Skin of body (tissue), 1 donor: ENCODE measurements at regions not wholly inside any gene's neighbourhood (a gene's known extent, or its start where the extent isn't known, plus 50 kb on each side); places are given as distances from the start of the nearest gene placed in this dataset.

Source experiments
- DNase-seq: peaks from one replicate; lab custom pipeline; 2025; lab: John Stamatoyannopoulos, UW

DNA sequence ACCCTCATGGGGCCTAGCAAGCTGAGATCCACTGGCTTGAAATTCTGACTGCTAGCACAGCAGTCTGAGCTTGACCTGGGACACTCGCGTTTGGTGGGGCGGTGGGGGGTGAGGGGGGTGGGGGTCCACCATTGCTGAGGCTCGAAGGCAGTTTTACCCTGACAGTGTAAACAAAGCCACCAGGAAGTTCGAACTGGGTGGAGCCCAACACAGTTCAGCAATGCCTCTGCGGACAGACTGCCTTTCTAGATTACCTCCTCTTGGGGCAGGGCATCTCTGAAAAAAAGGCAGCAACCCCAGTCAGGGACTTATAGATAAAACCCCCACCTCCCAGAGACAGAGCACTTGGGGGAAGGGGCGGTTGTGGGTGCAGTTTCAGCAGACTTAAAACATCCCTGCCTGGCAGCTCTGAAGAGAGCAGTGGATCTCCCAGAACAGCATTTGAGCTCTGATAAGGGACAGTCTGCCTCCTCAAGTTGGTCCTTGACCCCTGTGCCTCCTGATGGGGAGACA is 149.7 kb upstream of the TANK start:
- DNase-seq = no peak

DNA sequence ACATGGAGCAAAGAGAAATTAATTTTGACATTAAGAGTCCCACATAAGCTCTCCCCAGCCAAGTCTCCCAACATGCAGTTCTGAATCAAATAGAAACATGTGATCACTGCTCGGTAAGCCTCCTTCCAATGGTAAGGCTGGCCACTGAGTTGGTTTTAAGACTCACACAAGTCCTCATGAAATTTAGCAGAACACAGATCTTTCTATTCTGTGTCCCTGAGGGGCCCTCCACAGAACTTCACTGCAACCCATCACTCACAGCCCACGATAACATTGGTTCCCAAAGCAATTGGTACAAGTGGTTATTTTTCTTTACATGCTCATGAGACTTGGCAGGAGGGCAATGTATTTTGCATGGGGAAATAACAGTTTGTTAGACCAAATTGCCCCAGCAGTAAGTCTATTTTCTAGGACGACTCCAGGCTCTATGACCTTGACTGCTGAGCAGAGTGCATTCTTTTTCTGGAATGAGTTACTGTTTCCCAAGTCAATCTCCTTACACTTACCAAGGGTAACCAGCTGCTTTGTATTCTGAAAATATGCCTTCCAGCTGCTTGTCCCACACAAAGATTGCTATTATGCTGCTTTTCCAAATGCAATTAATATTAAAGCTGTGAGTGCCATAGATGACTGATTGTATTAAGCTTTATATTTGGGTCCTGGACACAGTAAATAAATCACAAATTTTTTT is 142.3 kb upstream of the TANK start:
- peak; percentile 73 for DNase-seq

DNA sequence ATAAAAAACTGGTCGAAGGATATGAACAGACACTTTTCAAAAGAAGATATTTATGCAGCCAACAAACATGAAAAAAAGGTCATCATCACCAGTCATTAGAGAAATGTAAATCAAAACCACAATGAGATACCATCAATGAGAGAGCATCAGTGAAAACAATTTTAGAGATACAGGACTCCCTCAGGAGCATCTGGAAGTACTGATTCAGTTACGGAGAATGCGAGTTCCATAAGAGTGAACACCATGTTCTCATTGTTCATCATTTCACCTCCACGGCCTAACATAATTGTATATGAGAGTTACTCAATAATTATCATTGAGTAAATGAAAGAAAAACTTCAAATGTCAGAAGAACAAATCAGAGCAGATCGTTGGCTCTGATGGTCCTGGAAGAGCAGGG is 140.9 kb upstream of the TANK start:
- no peak for DNase-seq

DNA sequence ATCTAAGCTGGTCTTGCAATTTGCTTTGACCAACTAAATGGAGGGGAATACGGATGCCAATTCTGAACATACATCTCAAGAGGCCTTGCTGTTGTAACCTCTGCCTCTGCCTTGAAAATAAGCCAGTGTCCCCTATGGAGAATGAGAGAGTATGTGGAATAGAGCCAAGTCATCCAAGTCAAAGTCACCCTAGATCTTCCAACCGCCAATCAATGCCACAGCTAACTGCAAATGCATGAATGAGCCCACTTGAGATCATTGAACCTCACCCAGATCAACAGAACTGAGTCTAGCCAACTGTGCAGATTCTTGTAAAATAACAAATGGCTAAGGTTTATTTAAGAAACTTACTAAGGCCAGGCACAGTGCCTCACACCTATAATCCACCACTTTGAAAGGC is 139.8 kb upstream of the TANK start:
- DNase-seq = no peak

DNA sequence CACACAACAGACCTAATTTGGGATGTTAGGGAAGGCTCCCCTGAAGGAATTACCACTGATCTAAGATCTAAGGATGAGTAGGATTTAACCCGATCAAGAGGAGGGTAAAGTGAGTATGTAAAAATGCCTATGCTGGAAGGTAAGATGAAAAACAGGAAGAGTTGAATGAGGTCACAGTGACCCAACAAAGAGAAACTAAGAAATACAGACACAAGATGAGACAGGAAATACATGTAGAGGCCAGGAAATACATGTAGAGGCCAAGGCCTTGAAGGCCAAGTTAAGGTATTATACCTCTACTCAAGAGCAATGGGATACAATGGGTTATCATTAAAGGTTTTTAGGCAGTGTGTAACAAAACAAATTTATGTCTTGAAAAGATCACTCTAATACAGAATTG is 131.6 kb upstream of the TANK start:
- no peak for DNase-seq

DNA sequence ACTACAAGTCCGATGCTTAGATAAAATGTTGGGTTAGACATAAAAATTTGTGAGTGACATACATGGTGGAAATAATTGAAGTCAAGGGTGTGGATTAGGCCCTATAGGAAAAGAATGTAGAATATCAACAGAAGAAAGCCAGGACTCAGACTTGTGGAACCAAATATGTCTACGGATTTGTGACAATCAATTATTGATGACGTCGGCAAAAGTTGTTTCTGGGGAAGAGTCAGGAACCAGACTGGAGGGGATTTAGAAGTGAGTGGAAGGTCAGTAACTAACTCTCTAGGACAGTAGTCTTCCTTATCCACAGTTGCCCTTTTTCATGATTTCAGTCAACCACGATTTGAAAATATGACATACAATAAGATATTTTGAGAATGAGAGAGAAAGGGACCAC is 130.9 kb upstream of the TANK start:
- no peak for DNase-seq

DNA sequence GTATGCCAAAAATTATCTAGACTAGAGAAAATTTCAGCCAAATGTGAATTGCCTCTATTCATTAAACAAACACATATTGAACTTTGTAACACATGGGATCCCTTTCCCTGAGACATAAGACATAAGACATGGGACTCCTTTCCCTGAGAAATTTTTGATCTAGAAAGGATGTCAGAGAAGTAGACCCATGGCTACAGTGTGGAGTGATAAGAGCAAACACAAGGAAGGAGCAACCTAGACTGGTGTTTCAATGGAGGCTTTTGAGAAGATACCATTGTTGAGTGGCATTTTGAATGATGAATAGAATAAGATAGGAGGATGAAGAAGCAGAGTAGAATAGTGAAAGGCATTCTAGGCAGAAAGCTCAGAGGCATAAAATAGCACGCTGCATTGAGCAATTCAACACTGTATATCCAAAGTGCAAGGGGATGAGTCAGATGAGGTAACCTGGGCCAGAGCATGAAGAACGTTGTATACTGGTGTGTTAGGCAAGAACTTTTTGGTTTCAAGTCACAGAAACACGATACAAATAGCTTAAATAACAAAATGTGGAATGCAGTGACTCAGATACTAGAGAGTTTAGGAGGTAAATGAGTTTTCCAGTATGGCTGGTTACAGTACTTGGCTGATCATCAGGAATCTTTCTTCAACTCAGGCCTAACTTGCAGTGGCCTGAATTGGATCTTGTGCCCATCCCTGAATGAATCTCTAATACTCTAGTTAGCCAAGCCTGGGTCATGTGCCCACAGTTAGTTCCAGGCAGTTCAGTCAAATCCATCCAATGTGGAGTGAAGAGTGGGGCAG is 129.8 kb upstream of the TANK start:
- peak; percentile 3 for DNase-seq

DNA sequence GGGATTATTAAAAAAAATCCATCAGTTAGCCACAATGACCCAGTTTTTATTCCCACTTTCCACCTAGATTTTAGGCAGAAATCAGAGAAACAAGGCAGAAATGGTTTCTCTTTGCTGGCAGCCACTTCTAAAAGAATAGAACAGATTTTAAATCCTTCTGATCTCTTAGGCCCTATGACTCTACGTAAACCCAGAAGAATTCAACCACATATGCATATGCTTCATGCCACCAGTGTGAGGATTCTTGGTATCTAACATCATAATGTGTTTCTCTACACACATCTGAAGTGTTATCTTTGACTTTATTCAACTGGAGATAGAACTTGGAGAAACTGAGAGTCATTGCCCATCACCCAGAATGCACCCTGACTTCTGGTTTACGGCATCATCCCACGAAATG is 128.7 kb upstream of the TANK start:
- no peak for DNase-seq

DNA sequence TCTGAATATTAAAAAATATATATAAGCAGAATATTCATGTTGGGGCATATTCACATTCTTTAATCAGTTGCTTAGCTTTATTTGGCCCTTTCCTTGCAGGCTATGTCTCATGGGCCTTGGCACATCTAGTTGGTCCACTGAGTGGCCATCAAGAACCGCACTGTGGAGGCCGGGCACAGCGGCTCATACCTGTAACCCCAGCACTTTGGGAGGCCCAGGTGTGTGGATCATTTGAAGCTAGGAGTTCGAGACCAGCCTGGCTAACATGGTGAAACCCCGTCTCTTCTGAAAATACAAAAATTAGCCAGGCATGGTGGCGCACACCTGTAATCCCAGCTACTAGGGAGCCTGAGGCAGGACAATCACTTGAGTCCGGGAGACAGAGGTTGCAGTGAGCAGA is 127.6 kb upstream of the TANK start:
- DNase-seq = no peak

DNA sequence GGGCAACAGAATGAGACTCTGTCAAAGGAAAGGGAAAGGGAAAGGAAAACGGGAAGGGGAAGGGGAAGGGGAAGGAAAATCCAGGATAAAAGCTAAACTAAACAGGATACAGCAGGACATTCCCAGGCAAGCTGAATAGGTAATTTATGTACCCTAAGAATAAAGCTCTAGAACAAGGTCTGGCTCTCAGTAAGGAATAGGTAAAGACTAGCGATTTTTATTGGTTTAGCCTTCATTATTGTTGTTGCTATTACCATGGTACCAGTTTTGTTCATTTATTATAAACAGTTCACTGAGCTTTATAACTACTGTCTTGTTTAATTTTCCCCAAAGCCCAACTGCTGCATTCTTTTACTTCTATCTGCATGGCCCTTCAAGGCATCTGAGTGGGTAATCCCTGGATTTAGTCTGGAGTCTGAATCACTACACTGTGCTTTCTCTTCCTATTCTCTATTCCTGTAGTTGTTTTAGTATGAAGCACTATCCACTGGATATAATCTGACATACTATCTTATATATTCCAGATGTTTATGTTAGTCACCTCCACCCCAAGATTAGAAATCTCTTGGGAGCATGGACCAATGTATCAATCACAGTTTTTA is 127.1 kb upstream of the TANK start:
- no peak for DNase-seq

DNA sequence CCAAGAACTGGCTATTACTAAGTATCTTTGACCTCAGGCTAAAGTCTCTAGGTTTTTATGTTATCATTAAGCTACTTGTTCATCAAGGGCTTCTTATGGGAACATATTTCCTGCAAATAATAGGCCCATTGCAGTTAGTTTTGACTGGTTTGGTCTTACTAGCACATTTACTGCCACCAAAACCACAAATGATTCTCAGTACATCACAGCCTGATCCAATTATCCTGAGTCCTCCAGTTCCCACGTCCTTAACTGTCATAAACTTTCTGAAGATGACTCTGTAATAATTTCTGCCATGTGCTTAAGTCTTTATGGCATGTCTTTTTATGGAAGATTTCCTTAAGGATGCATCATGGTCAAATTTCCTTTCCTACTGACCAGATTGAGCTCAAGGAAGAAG is 123.3 kb upstream of the TANK start:
- peak; percentile 32 for DNase-seq

DNA sequence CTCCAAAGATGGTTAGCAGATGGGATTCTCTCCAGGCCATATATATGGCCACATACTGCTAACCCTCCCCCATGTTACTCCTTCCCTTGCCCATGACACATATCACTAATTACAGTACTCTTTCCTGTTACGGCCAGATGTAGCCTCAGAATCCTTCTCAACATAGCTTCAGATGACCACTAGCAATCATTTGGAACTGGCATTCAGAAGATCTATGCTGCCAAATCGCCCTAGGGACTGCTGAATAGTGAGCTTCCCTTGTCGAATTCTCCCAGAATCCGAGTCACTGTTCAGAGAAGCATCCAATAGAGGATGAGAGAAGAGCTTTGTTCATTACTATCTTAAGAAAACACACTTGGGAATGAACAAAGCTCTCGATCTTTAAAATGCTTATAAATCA is 121.2 kb upstream of the TANK start:
- DNase-seq = no peak

DNA sequence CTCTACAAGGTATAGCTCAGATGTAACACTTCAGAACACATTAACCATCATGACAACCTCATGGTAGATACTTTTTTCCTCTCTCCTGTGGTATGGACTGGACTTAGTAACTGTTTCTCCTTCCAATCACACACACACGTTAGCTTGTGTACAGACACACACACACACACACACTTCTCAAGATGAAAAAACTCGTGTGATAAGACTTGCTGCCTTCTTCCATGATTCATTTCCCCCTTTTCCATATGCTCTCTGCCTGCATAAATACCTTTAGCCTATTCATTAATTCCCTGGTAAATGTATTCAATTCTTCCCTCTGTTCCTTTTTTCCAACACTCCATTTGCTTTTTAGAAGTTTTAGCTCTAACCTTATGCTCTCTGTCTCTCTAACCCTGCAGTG is 118.9 kb upstream of the TANK start:
- DNase-seq = no peak

DNA sequence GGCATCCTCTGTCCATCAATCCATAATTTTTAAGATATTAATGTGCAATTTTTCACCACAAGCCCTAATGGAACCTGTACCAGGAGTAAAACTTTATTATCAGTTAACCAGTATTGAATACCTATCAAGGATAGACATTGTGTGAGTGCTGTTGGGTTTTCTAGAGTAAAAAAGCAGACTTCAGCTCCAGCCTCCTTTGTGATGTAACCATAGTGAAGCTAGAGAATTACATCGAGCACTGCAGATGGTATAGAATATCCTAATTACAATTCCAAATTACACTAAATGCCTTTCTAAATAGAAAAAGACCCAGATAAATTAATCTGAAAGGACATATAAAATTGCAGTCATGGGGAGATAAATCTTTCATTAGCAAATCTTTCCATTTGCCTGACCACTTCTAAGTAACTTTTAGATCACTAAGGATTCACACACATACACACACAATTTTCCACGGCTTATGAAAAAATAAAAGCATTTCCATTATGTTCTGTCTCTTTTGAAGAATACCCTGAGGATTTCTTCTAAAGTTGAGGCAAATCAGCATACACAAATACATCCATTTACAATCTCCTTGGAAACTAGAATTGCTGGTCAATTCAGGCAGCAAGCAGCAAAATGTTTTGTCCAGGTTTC is 117.1 kb upstream of the TANK start:
- DNase-seq = no peak

DNA sequence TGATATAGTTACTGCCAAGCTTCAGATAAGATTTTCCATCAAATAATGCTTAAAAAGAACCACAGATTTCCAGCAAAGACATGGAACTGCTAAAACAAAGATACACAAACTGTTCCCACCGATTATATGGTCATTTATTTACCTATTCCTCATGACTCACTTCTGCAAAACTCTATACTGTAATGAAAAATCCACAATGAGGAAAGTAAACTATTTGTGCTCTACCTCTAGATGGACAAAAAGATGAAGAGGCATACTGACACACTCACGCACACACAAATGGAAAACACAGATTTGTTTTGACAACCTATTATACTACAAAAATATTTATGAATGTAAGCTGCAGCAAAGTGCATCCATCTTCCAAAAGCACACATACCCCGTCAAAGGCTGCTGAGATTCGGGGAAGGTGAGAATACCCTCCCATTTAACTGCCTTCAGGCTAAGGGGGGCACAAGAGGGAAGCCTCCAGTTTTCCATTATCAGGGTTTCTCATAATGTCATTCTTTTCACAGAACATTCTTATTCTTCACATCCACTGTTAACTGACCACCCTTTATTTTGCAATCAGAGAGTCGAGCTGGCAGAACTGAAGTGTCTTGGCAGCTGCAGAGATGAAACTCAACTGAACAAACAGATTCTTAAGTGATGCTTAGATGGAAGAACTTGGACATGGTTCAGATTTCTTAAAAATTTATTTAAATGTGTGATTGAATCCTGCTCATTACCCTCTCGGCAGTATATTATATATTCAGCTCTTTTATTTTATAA is 115.9 kb upstream of the TANK start:
- no peak for DNase-seq

DNA sequence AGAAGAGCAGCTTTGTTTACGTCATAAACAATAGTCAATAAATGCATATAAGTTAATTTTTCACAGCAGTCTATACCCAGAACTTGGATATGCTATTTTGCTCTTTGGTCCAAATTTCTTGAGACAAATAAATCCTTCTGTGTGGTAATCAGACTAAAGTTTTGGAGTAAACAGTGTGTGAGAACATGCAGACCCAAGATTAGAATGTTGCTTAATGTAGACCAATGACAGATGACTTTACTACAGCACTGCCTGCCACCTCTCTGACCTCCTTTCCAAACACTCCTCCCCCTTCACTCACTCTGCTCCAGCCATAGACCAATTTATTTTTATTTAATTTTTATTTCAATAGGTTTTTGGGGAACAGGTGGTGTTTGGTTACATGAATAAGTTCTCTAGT is 115.3 kb upstream of the TANK start:
- no peak for DNase-seq

DNA sequence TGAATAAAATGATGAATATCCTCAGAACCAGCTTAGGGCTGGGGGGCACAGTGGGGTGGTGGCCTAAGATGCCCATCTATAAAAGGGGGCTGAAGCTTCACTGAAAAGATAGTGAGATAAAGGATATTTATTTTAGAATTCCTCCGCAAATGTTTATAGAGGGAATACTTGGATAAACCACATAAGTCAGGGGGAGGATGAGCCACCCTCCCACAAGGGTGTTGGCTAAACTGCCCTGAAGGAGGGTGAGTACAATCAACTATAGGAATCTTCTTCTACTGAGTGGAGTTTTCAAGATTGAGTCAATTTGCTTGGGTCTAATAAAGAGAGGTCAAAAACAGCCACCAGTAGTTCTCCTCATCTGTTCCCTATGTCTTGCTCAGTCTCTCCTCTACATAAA is 114.5 kb upstream of the TANK start:
- DNase-seq = no peak

DNA sequence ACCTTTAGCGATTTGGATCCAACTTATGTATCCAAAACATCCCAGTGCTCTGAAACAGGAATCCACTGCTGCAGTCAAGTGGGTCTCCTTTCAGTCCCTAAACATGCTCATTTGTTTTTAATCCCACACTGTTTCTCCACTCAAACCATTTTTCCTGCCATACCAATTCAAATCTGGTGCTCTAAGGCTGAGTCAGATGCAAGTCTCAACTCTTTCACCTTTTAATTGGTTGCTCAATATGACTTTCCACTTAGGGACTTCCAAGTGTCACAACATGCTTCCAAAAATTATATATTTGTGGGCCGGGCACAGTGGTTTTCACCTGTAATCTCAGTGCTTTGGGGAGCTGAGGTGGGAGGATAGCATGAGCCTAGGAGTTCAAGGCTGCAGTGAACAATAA is 113.4 kb upstream of the TANK start:
- no peak for DNase-seq

DNA sequence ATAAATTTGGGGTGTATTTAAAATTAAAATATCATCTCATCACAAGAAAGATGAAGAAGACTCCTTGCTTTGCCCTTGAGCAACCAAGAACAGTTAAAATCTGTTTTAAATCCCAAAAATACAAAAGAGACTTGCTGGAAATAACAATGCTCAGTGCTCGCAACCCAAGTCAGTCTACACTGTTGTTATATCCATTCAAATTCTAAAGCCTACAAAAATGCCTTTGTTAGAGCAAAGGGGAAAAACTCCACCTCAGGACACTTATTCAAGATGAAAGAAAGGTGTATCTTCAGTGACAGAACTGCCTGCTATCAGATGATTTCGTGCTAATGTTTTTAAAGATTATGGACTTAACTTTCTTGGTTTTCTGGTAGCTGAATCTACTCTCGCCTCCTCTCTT is 111.9 kb upstream of the TANK start:
- DNase-seq = no peak

DNA sequence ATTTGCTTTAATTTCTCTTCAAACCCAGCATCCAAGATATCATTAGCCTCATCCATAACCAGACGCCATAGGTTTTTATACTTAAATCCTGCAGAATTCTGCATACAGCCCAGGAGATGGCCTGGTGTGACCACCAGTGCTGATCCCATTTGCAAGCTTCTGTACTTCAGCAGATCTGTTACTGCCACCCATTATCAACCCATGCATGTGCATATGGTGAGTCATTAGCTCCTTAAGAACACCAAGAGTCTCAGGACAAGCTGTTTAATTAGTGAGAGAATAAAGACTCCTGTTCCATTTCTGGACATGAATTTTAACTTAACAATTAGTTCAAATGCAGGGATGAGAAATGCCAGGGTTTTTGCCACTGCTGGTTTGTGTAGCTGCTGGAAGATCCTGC is 110.7 kb upstream of the TANK start:
- DNase-seq = no peak

DNA sequence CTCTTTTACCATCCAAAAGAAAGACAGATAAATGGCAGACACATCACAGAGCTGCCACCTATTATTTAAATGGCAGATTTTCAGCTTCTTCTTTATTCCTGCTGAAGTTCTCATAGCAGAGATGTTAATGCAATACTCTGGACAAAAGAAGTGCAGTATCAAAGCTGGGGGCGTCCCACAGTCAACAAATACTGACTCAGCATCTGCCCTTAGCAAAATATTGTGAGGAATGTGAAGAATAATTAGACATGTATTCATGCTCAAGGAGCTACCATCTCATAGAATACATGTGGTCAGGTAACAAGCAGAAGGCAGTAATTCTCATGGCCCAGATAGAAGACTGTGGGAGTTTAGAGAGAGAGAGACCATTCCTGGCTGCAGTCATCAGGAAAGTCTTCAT is 108.0 kb upstream of the TANK start:
- DNase-seq = no peak
